B cell (primary cell): ENCODE measurements at regions not wholly inside any gene's neighbourhood (a gene's known extent, or its start where the extent isn't known, plus 50 kb on each side); places are given as distances from the start of the nearest gene placed in this dataset.

Experiments used
- EZH2 ChIP-seq: IDR thresholded peaks from 2 replicates; pipeline ENCODE4 v1.6.1; 2012; ENCODE audit warnings: borderline replicate concordance, low read depth, mild to moderate bottlenecking, moderate library complexity, low read length; ENCODE audit not compliant: insufficient read depth, poor library complexity, severe bottlenecking
- TF ChIP-seq, protein P1 (sequence below): fragments of 200-600 bp; IDR thresholded peaks from one replicate; pipeline ENCODE4 v1.8.0; 2022; ENCODE audit warnings: antibody characterized with exemption, mild to moderate bottlenecking

DNA sequence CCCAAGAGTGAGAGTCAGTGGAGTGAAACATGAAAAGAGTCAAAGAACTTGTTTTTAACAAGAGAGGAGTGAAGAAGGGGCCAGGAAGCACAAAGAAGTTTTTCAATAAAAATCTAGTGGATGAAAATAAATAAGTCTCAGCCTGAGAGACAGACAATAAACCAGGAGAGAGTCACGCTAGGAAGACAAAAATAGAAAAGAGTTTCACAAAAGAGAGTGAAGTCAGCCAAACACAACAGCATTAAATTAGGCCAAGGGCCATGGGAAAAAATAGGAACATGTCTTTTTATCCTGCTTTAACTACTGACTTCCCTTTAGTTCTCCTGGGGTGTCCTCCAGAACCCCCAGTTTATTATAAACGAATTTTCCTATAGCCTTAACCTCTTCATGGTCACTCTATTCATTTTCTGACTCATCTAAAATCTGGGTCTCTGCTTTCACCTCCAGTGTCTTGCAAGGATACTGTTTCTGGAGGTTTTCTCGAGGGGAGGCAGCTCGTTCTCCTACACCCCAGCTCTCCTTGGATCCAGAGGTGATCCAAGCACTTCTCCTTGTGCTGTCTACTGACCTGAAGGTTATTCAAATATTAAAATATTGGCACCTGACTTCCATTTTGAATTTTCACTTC, 571.5 kb upstream of the PPP2R3A start:
- TF ChIP-seq EZH2, result no peak
- TF ChIP-seq, protein P1, sequence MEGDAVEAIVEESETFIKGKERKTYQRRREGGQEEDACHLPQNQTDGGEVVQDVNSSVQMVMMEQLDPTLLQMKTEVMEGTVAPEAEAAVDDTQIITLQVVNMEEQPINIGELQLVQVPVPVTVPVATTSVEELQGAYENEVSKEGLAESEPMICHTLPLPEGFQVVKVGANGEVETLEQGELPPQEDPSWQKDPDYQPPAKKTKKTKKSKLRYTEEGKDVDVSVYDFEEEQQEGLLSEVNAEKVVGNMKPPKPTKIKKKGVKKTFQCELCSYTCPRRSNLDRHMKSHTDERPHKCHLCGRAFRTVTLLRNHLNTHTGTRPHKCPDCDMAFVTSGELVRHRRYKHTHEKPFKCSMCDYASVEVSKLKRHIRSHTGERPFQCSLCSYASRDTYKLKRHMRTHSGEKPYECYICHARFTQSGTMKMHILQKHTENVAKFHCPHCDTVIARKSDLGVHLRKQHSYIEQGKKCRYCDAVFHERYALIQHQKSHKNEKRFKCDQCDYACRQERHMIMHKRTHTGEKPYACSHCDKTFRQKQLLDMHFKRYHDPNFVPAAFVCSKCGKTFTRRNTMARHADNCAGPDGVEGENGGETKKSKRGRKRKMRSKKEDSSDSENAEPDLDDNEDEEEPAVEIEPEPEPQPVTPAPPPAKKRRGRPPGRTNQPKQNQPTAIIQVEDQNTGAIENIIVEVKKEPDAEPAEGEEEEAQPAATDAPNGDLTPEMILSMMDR, result no peak
